ENCODE measurements at regions not wholly inside any gene's neighbourhood (a gene's known extent, or its start where the extent isn't known, plus 50 kb on each side); places are given as distances from the start of the nearest gene placed in this dataset.

DNA sequence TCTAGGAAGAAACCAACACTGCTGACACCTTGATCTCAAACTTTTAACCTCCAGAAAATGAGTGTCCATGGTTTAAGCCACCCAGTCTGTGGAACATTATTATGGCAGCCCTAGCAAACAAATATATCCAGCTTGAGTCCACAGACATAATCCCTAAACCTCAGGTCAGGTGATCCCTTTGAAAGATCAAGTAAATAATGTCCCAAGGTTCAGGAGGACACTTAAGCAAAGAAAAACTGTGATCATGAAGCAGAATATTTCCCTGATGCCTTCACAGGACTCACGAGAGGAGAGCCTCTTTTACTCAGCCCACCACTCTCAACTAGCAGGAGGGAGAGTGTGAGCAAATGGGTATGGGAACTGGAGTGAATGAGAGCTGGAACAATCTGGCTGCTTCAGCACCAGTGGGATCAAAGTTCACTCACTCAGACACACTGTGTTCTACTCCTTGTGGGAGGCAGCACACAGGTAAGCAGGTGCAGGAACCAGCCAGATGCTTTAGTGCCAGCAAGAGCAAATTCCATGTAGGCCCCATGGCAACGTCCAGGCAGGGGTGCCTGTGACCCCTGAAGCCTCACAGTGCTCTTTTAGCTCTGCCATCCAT, 608.4 kb downstream of the RAB28 start:
- TF ChIP-seq CTCF (IDR thresholded peaks at IDR 0.05): no peak
- TF ChIP-seq EZH2 (IDR thresholded peaks at IDR 0.05; ENCODE audit: borderline replicate concordance, insufficient read depth, low read depth, low read length, poor library complexity, severe bottlenecking): no peak

Measured in B cell (primary cell).